ENCODE measurements at regions not wholly inside any gene's neighbourhood (a gene's known extent, or its start where the extent isn't known, plus 50 kb on each side); places are given as distances from the start of the nearest gene placed in this dataset.
"Not testable (repeated sequence)": the region's sequence is repeated elsewhere in the genome, so short reads cannot be mapped to it uniquely, and the experiment has no call there.

DNA sequence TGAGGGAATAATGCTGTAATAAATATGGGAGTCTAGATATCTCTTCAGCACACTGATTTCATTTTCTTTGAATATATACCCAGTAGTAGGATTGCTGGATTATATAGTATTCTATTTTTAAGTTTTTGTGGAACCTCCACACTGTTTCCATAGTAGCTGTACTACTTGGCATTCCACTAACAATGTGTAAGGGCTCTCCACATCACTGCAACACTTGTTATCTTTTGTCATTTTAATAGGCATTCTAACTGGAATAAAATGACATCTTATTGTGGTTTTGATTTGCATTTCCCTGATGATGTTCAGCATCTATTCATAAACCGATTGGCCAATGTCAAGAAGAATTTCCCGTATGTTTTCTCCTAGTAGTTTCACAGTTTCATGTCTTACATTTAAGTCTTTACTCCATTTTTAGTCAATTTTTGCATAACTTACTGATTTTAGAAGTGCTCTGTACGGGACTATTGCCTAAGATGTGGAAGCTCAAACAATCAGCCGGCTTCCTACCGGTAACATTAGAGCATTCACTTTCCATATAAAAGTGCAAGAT is 1078.8 kb downstream of the TAF11L14 start:
- Mint-ChIP-seq H3K36me3 (ENCODE audit: low read depth) (no peaks in the 10 kb centered on the region), H3K27ac (no peak overlapping the region), H3K4me3 (no peak overlapping the region), H3K9me3 (peaks cover 5% of the 10 kb centered on the region), H3K4me1 (no peaks in the 10 kb centered on the region), H3K27me3 (no peaks in the 10 kb centered on the region)
- DNase-seq = no peak
- ChIA-PET CTCF (no interaction called here), POLR2A (no interaction called here)

DNA sequence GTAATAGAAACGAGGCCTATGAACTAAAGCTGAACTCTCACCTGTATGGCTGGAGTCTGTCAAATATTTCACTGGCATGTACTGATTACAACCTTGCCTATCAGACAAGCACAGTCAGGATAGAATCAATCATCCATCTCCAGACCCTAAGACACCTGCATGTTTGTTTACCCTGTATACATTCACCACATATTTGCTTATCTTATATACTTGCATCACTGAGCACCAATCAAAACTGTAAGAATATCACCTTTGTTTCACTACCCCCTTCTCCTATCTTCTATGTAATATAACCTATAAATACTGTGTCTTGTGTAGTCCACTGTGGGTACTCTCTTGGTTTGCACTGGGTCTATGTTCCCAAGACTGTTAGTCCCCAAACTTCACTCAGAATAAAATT is 1085.7 kb downstream of the TAF11L14 start:
- Mint-ChIP-seq H3K27ac (no peak overlapping the region), H3K4me1 (no peaks in the 10 kb centered on the region), H3K4me3 (no peak overlapping the region), H3K36me3 (ENCODE audit: low read depth) (no peaks in the 10 kb centered on the region), H3K27me3 (no peaks in the 10 kb centered on the region), H3K9me3 (peaks cover 2% of the 10 kb centered on the region)
- ChIA-PET POLR2A (interaction anchor here (0.5 kb wide), 1 partner anchor 28 kb away, joined by 4 read pairs; no protein-coding TSS in a partner anchor), CTCF (no interaction called here)
- no peak for DNase-seq

DNA sequence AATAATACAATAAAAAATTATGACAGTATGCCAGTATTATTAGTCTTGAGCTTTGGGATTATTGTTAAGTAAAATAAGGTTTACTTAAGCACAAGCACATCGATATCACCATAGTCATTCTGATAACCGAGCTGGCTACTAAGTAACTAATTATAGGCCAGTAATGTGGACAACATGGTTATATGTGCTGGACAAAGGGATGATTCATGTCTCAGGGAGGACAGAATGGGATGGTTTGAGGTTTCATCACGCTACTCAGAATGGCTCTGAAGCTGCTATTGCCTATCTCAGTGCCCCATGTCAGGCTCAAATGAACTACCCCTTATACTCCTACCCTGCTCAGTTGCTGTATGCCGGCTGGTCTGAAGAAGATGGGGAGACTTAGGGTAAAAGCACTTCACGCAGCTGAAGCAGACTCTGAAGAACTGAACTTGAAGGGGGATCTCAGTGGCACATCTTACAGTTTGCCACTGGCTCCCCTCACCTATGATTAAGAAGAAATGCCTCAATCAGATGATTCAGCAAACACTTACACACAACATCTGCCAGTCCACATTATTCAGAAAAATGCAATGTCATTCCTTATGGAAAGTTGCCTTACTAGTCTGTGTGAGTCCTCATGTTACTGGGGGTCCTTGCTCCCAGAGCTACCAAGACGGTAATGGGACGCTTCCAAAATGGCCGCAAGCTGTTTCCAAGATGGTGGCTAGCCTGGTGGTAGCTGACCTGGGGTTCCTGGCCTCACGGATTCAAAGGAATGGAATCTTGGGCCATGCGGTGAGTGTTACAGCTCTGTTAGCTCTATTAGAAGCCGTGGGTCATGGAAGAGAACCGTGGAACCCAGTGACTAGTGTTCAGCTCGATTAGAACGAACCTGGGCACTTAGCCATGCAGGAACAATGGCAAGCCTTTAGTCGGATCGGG is 1098.6 kb downstream of the TAF11L14 start:
- ChIA-PET CTCF (interaction anchor here (1.0 kb wide), 1 partner anchor 18 kb away, joined by 3 read pairs; no protein-coding TSS in a partner anchor), POLR2A (no interaction called here)
- Mint-ChIP-seq H3K27ac (no peak overlapping the region), H3K36me3 (ENCODE audit: low read depth) (peaks cover 31% of the 10 kb centered on the region), H3K27me3 (no peaks in the 10 kb centered on the region), H3K4me1 (peaks cover 6% of the 10 kb centered on the region), H3K9me3 (peaks cover 7% of the 10 kb centered on the region), H3K4me3 (no peak overlapping the region)
- DNase-seq = no peak

GRCh38 chr5:18736051-18736398 is 1101.8 kb downstream of the TAF11L14 start:
- CTCF ChIA-PET = no interaction called here
- POLR2A ChIA-PET = no interaction called here
- no peak overlapping the region for H3K27ac Mint-ChIP-seq
- peaks cover 44% of the 10 kb centered on the region for H3K36me3 Mint-ChIP-seq (ENCODE audit: low read depth)
- H3K27me3 Mint-ChIP-seq = no peaks in the 10 kb centered on the region
- no peak for DNase-seq
- H3K4me1 Mint-ChIP-seq = peaks cover 21% of the 10 kb centered on the region
- peaks cover 7% of the 10 kb centered on the region for H3K9me3 Mint-ChIP-seq
- no peak overlapping the region for H3K4me3 Mint-ChIP-seq

DNA sequence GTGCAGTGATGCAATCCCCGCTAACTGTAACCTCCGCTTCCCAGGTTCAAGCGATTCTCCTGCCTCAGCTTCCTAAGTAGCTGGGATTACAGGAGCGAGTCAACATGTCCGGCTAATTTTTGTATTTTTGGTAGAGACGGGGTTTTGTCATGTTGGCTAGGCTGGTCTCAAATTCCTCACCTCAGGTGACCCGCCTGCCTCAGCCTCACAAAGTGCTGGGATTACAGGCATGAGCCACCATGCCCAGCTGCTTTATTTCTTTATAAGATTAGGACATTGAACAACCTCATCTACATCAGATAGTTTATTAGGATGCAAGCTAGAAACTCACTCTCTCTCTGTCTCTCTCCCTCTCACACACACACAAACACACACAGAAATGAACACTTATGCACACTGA is 1102.5 kb downstream of the TAF11L14 start:
- H3K9me3 Mint-ChIP-seq, DNase-seq, H3K27me3 Mint-ChIP-seq, H3K27ac Mint-ChIP-seq, POLR2A ChIA-PET, H3K4me3 Mint-ChIP-seq: not testable (repeated sequence)
- Mint-ChIP-seq H3K4me1 (peaks cover 26% of the 10 kb centered on the region), H3K36me3 (ENCODE audit: low read depth) (peaks cover 46% of the 10 kb centered on the region)
- CTCF ChIA-PET = interaction anchor here (1.1 to 1.2 kb wide), 2 partner anchors 11 to 12 kb away, joined by 3 read pairs; no protein-coding TSS in a partner anchor

DNA sequence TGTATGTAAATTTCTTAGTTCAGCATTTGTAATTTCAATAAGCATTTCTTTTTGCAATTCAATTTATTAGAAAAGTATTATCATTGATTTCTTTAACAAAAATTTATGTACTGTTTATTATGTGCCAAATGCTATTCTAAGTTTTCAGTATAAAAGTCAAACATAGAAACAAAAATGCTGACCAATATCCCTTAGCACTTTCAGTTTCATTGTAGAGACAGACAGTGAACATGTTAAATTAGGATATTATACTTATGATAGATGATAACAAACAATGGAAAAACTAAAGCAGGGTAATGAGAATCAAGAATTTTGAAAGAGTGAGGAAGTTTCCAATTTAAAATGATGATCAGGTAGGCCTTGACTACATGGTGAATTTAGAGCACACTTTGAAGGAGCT is 1106.0 kb downstream of the TAF11L14 start:
- POLR2A ChIA-PET = no interaction called here
- H3K9me3 Mint-ChIP-seq = peaks cover 4% of the 10 kb centered on the region
- H3K27ac Mint-ChIP-seq = no peak overlapping the region
- no peak overlapping the region for H3K4me3 Mint-ChIP-seq
- DNase-seq = no peak
- CTCF ChIA-PET = no interaction called here
- H3K27me3 Mint-ChIP-seq = no peaks in the 10 kb centered on the region
- peaks cover 53% of the 10 kb centered on the region for H3K4me1 Mint-ChIP-seq
- peaks cover 37% of the 10 kb centered on the region for H3K36me3 Mint-ChIP-seq (ENCODE audit: low read depth)

GRCh38 chr5:18742830-18743229 is 1108.6 kb downstream of the TAF11L14 start:
- Mint-ChIP-seq H3K4me3 (no peak overlapping the region), H3K36me3 (ENCODE audit: low read depth) (peaks cover 31% of the 10 kb centered on the region)
- POLR2A ChIA-PET = no interaction called here

DNA sequence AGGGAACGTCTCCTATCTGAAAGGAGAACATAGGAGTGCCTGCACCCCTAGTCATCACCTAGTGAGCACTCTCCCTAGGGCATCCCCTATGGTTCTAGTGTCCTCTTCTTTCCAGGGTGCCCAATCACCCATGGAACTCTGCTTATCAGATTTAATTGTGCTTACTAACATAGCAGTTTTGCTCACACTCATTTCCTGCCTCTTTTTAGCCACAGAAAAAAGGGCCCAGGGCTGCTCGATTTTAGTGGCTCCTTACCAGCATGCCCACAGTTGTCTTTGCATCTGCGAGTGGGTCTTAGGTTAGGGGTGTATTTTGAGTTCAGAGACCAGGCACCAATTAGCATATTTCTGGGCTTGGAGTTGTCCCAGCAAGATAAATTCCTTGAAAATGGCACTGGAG is 1110.2 kb downstream of the TAF11L14 start:
- Mint-ChIP-seq H3K9me3 (peaks cover 4% of the 10 kb centered on the region), H3K27ac (peak overlapping the region; percentile 97), H3K4me1 (peaks cover 57% of the 10 kb centered on the region), H3K36me3 (ENCODE audit: low read depth) (peaks cover 23% of the 10 kb centered on the region), H3K4me3 (peak overlapping the region; percentile 89), H3K27me3 (no peaks in the 10 kb centered on the region)
- ChIA-PET CTCF (no interaction called here), POLR2A (no interaction called here)
- DNase-seq = peak; percentile 15

More at GRCh38 chr5:18742830-18743229, 1108.6 kb downstream of the TAF11L14 start:
- H3K9me3 Mint-ChIP-seq = peaks cover 4% of the 10 kb centered on the region
- no peak overlapping the region for H3K27ac Mint-ChIP-seq
- no peaks in the 10 kb centered on the region for H3K27me3 Mint-ChIP-seq
- DNase-seq = no peak
- CTCF ChIA-PET = no interaction called here
- H3K4me1 Mint-ChIP-seq = peaks cover 59% of the 10 kb centered on the region

DNA sequence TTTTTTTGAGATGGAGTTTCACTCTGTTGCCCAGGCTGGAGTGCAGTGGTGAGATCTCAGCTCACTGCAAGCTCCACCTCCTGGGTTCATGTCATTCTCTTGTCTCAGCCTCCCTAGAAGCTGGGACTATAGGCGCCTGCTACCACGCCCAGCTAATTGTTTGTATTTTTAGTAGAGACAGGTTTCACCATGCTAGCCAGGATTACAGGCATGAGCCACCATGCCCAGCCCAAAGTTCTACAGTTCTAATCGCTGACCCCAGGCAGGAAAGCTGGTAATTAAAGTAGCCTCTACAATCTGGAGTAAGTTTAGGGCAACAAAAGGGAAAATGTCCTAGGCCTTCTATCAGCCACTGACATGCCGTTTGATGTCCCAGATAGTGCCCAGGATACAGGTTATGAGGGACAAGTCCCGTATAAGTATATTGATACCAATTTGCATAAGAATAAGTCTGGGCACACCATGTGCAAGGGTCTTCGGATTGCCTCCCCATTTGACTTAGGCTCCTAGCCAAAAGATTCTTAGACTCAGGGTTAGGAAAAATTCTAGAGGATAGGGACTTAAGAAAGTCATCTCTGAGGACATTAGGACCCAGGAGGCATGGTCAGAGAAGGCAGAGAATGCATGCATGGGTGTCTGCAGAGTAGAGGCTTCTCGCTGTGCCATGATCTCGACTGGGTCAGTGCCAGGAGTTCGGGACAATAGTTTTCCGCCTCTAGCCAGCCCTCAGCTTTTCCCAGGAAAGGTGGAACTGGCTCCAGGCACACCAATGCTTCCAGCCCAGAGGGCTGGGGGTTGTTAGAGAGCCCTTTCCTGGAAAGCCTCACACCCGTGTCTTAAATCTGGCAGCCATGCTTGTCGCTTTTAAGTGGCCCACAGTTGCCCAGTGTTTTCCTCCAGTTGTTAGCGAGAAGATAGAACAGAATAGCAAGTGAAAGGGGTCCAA is 1111.1 kb downstream of the TAF11L14 start:
- POLR2A ChIA-PET = no interaction called here
- Mint-ChIP-seq H3K9me3 (peaks cover 4% of the 10 kb centered on the region), H3K27ac (peak overlapping the region; percentile 97), H3K27me3 (no peaks in the 10 kb centered on the region), H3K4me3 (peak overlapping the region; percentile 89), H3K4me1 (peaks cover 57% of the 10 kb centered on the region), H3K36me3 (ENCODE audit: low read depth) (peaks cover 21% of the 10 kb centered on the region)
- CTCF ChIA-PET = no interaction called here
- DNase-seq = peak; percentile 43

GRCh38 chr5:18745988-18746615 is 1111.8 kb downstream of the TAF11L14 start:
- POLR2A ChIA-PET = no interaction called here
- CTCF ChIA-PET = no interaction called here
- Mint-ChIP-seq H3K27ac (peak overlapping the region; percentile 97), H3K36me3 (ENCODE audit: low read depth) (peaks cover 17% of the 10 kb centered on the region), H3K27me3 (no peaks in the 10 kb centered on the region), H3K4me1 (peaks cover 49% of the 10 kb centered on the region), H3K4me3 (peak overlapping the region; percentile 89), H3K9me3 (peaks cover 6% of the 10 kb centered on the region)
- peak; percentile 59 for DNase-seq

GRCh38 chr5:18749763-18750162 is 1115.5 kb downstream of the TAF11L14 start:
- CTCF ChIA-PET = interaction anchor here (1.1 to 1.8 kb wide), 2 partner anchors 16 to 40 kb away, joined by 3 read pairs; no protein-coding TSS in a partner anchor
- H3K27ac Mint-ChIP-seq = no peak overlapping the region
- peaks cover 1% of the 10 kb centered on the region for H3K36me3 Mint-ChIP-seq (ENCODE audit: low read depth)
- POLR2A ChIA-PET = no interaction called here
- no peaks in the 10 kb centered on the region for H3K27me3 Mint-ChIP-seq
- no peak overlapping the region for H3K4me3 Mint-ChIP-seq
- H3K9me3 Mint-ChIP-seq = peaks cover 2% of the 10 kb centered on the region
- DNase-seq = no peak
- H3K4me1 Mint-ChIP-seq = peaks cover 24% of the 10 kb centered on the region

GRCh38 chr5:18752317-18752716 is 1118.1 kb downstream of the TAF11L14 start:
- POLR2A ChIA-PET = no interaction called here
- Mint-ChIP-seq H3K27ac (no peak overlapping the region), H3K9me3 (peaks cover 2% of the 10 kb centered on the region), H3K27me3 (no peaks in the 10 kb centered on the region), H3K4me1 (peaks cover 11% of the 10 kb centered on the region), H3K4me3 (no peak overlapping the region), H3K36me3 (ENCODE audit: low read depth) (no peaks in the 10 kb centered on the region)
- no peak for DNase-seq
- CTCF ChIA-PET = no interaction called here
